A172 (cell line): ENCODE measurements at regions not wholly inside any gene's neighbourhood (a gene's known extent, or its start where the extent isn't known, plus 50 kb on each side); places are given as distances from the start of the nearest gene placed in this dataset.

Experiments used
- DNase-seq: peaks from one replicate; pipeline ENCODE4 v3.0.0-alpha.2; 2015; ENCODE audit warnings: low spot score

GRCh38 chr5:7016999-7017747 is 303.9 kb downstream of the TENT4A start:
- no peak for DNase-seq

GRCh38 chr5:7018198-7018597 is 305.0 kb downstream of the TENT4A start:
- no peak for DNase-seq

- DNase-seq = no peak
Measured at GRCh38 chr5:7018601-7019000, 305.4 kb downstream of the TENT4A start.

GRCh38 chr5:7036192-7036835 is 323.1 kb downstream of the TENT4A start:
- DNase-seq = no peak

GRCh38 chr5:7039074-7039473 is 325.8 kb downstream of the TENT4A start:
- no peak for DNase-seq

GRCh38 chr5:7040111-7040510 is 326.9 kb downstream of the TENT4A start:
- no peak for DNase-seq

GRCh38 chr5:7043797-7044196 is 330.6 kb downstream of the TENT4A start:
- no peak for DNase-seq

GRCh38 chr5:7047511-7048261 is 334.5 kb downstream of the TENT4A start:
- no peak for DNase-seq

- no peak for DNase-seq
Measured at GRCh38 chr5:7050986-7051385, 337.8 kb downstream of the TENT4A start.

- no peak for DNase-seq
Measured at GRCh38 chr5:7053125-7053524, 339.9 kb downstream of the TENT4A start.

- no peak for DNase-seq
Measured at GRCh38 chr5:7053528-7054209, 340.4 kb downstream of the TENT4A start.

GRCh38 chr5:7066471-7067235 is 329.3 kb upstream of the ADCY2 start:
- DNase-seq = no peak

GRCh38 chr5:7068156-7068555 is 327.8 kb upstream of the ADCY2 start:
- DNase-seq = no peak

GRCh38 chr5:7068899-7069298 is 327.0 kb upstream of the ADCY2 start:
- no peak for DNase-seq

- DNase-seq = no peak
Measured at GRCh38 chr5:7072188-7072587, 323.8 kb upstream of the ADCY2 start.

- DNase-seq = no peak
Measured at GRCh38 chr5:7073666-7074065, 322.3 kb upstream of the ADCY2 start.

- no peak for DNase-seq
Measured at GRCh38 chr5:7074176-7074575, 321.8 kb upstream of the ADCY2 start.

GRCh38 chr5:7075470-7075869 is 320.5 kb upstream of the ADCY2 start:
- no peak for DNase-seq

- DNase-seq = no peak
Measured at GRCh38 chr5:7078101-7078500, 317.8 kb upstream of the ADCY2 start.

- DNase-seq = no peak
Measured at GRCh38 chr5:7078901-7079300, 317.0 kb upstream of the ADCY2 start.

- DNase-seq = no peak
Measured at GRCh38 chr5:7080501-7080900, 315.4 kb upstream of the ADCY2 start.
